Esophagus muscularis mucosa (tissue), 4 donors: ENCODE measurements at regions not wholly inside any gene's neighbourhood (a gene's known extent, or its start where the extent isn't known, plus 50 kb on each side); places are given as distances from the start of the nearest gene placed in this dataset.

Source experiments
- DNase-seq: peaks from one replicate; pipeline ENCODE4 v3.0.0-alpha.2; 2017; ENCODE audit errors: extremely low spot score
- H3K27ac ChIP-seq, 4 donors: fragments of 200-600 bp; sonication (generic); replicated peaks in 1 of 4; 1 replicate in 3 of 4; 2 replicates in 1 of 4; pipeline ENCODE4 v1.5.1; 2016 to 2019; ENCODE audit warnings: mild to moderate bottlenecking in 1 of 4
- H3K27me3 ChIP-seq, 4 donors: fragments of 200-600 bp; sonication (generic); one replicate each; pipeline versions ENCODE4 v1.5.1 to v1.6.0; 2016 to 2019
- H3K36me3 ChIP-seq, 4 donors: fragments of 200-600 bp; sonication (generic); one replicate each; pipeline ENCODE4 v1.5.1; 2016 to 2019
- H3K4me1 ChIP-seq, 4 donors: fragments of 200-600 bp; sonication (generic); one replicate each; pipeline ENCODE4 v1.5.1; 2016 to 2019
- H3K4me3 ChIP-seq, 4 donors: fragments of 200-600 bp; sonication (generic); 1 replicate in 2 of 4; 2 replicates in 2 of 4; pipeline ENCODE4 v1.5.1; 2016 to 2019; ENCODE audit warnings: mild to moderate bottlenecking in 4 of 4, moderate library complexity in 1 of 4
- H3K9me3 ChIP-seq, 4 donors: fragments of 200-600 bp; sonication (generic); 1 replicate in 3 of 4; 2 replicates in 1 of 4; pipeline ENCODE4 v1.5.1; 2016 to 2019
- CTCF ChIP-seq, 3 experiments: fragments of 200-600 bp in 2 of 3; fragments of 450-650 bp in 1 of 3; sonication (generic) in 2 of 3; IDR thresholded peaks; one replicate each; pipeline ENCODE4 v1.5.1; 2017 to 2019; ENCODE audit warnings: antibody characterized with exemption in 3 of 3, mild to moderate bottlenecking in 2 of 3, moderate library complexity in 1 of 3
- EP300 ChIP-seq: sonication (generic); formaldehyde crosslinking; IDR thresholded peaks from one replicate; pipeline ENCODE4 v1.6.1; 2017; ENCODE audit warnings: antibody characterized with exemption
- POLR2A ChIP-seq: fragments of 450-650 bp; IDR thresholded peaks from one replicate; pipeline ENCODE4 v1.6.1; 2017; ENCODE audit warnings: antibody characterized with exemption, moderate library complexity, mild to moderate bottlenecking, low read depth
- POLR2AphosphoS5 ChIP-seq, 2 donors: sonication (generic); formaldehyde crosslinking; IDR thresholded peaks; one replicate each; pipeline ENCODE4 v1.6.1; 2017; ENCODE audit warnings: antibody characterized with exemption in 2 of 2
- WGBS: methylation state at CpG from one replicate; pipeline ENCODE4 v1.1.5; 2018; 5-methylcytosine and 5-hydroxymethylcytosine counted together
- intact Hi-C: fragments of 100-400 bp; cut with DNase I; formaldehyde crosslinking; loops from one replicate; pipeline ENCODE4 v1.15.1; 2023

- 98% methylated on average over 2 of the region's 2 CpGs for WGBS
- DNase-seq = no peak
- no peak overlapping the region for H3K27ac ChIP-seq
- no peaks in the 10 kb centered on the region for H3K9me3 ChIP-seq
- no peaks in the 10 kb centered on the region for H3K4me1 ChIP-seq
- no peaks in the 10 kb centered on the region for H3K27me3 ChIP-seq
- intact Hi-C loops = no loop called here
- no peaks in the 10 kb centered on the region for H3K36me3 ChIP-seq
- no peak for TF ChIP-seq POLR2AphosphoS5 (IDR thresholded peaks at IDR 0.05)
- no peak for TF ChIP-seq POLR2A
- TF ChIP-seq EP300 = no peak
- no peak for TF ChIP-seq CTCF (IDR thresholded peaks at IDR 0.05)
- no peak overlapping the region for H3K4me3 ChIP-seq
Measured at GRCh38 chr12:88876857-88877256, 296.6 kb upstream of the KITLG start.

GRCh38 chr12:88870000-88870737 is 289.9 kb upstream of the KITLG start:
- H3K4me3 ChIP-seq = no peak overlapping the region
- no peaks in the 10 kb centered on the region for H3K36me3 ChIP-seq
- TF ChIP-seq POLR2AphosphoS5 (IDR thresholded peaks at IDR 0.05) (no peak), EP300 (no peak), CTCF (IDR thresholded peaks at IDR 0.05) (no peak), POLR2A (no peak)
- peaks cover 6 to 35% (median 15%) of the 10 kb centered on the region in 4 donors for H3K4me1 ChIP-seq
- intact Hi-C loops = no loop called here
- H3K27me3 ChIP-seq = no peaks in the 10 kb centered on the region
- no peak overlapping the region for H3K27ac ChIP-seq
- H3K9me3 ChIP-seq = no peaks in the 10 kb centered on the region
- DNase-seq = no peak
- WGBS = 33% methylated on average over 3 of the region's 3 CpGs

- Histone ChIP-seq H3K36me3 (no peaks in the 10 kb centered on the region), H3K4me3 (no peak overlapping the region), H3K9me3 (no peaks in the 10 kb centered on the region), H3K27me3 (no peaks in the 10 kb centered on the region), H3K27ac (peak overlapping the region in 1 of 4 donors; percentile 21), H3K4me1 (peaks cover 6 to 35% (median 15%) of the 10 kb centered on the region in 4 donors)
- intact Hi-C loops = no loop called here
- TF ChIP-seq EP300 = no peak
- TF ChIP-seq CTCF (IDR thresholded peaks at IDR 0.05) = no peak
- TF ChIP-seq POLR2AphosphoS5 (IDR thresholded peaks at IDR 0.05) = no peak
- no peak for TF ChIP-seq POLR2A
- no peak for DNase-seq
Measured at GRCh38 chr12:88868050-88868449, 287.8 kb upstream of the KITLG start.

- H3K4me1 ChIP-seq = peaks cover 6 to 35% (median 15%) of the 10 kb centered on the region in 4 donors
- no peaks in the 10 kb centered on the region for H3K27me3 ChIP-seq
- no peaks in the 10 kb centered on the region for H3K9me3 ChIP-seq
- TF ChIP-seq EP300 = no peak
- TF ChIP-seq POLR2A = no peak
- TF ChIP-seq CTCF (IDR thresholded peaks at IDR 0.05) = no peak
- no peak for TF ChIP-seq POLR2AphosphoS5 (IDR thresholded peaks at IDR 0.05)
- no peak overlapping the region for H3K4me3 ChIP-seq
- peak overlapping the region in 2 of 4 donors; percentile 4 to 21 for H3K27ac ChIP-seq
- H3K36me3 ChIP-seq = no peaks in the 10 kb centered on the region
- intact Hi-C loops = no loop called here
- WGBS = 52% methylated on average over 2 of the region's 2 CpGs
- no peak for DNase-seq
Measured at GRCh38 chr12:88867510-88867909, 287.2 kb upstream of the KITLG start.

- DNase-seq = no peak
- no peaks in the 10 kb centered on the region for H3K36me3 ChIP-seq
- no peak overlapping the region for H3K4me3 ChIP-seq
- TF ChIP-seq CTCF (IDR thresholded peaks at IDR 0.05) (no peak), POLR2AphosphoS5 (IDR thresholded peaks at IDR 0.05) (no peak)
- H3K27me3 ChIP-seq = no peaks in the 10 kb centered on the region
- H3K27ac ChIP-seq = peak overlapping the region in 1 of 4 donors; percentile 4
- WGBS = 77% methylated on average over 4 of the region's 4 CpGs
- intact Hi-C loops = no loop called here
- H3K9me3 ChIP-seq = no peaks in the 10 kb centered on the region
- H3K4me1 ChIP-seq = peaks cover 6 to 35% (median 15%) of the 10 kb centered on the region in 4 donors
Measured at GRCh38 chr12:88866881-88867280, 286.6 kb upstream of the KITLG start.
